Pons (tissue), 1 donor: ENCODE measurements at regions not wholly inside any gene's neighbourhood (a gene's known extent, or its start where the extent isn't known, plus 50 kb on each side); places are given as distances from the start of the nearest gene placed in this dataset.
"Not testable (repeated sequence)": the region's sequence is repeated elsewhere in the genome, so short reads cannot be mapped to it uniquely, and the experiment has no call there.

Experiments used
- DNase-seq: peaks from one replicate; pipeline ENCODE4 v3.0.0-alpha.2; 2016; ENCODE audit warnings: low spot score

DNA sequence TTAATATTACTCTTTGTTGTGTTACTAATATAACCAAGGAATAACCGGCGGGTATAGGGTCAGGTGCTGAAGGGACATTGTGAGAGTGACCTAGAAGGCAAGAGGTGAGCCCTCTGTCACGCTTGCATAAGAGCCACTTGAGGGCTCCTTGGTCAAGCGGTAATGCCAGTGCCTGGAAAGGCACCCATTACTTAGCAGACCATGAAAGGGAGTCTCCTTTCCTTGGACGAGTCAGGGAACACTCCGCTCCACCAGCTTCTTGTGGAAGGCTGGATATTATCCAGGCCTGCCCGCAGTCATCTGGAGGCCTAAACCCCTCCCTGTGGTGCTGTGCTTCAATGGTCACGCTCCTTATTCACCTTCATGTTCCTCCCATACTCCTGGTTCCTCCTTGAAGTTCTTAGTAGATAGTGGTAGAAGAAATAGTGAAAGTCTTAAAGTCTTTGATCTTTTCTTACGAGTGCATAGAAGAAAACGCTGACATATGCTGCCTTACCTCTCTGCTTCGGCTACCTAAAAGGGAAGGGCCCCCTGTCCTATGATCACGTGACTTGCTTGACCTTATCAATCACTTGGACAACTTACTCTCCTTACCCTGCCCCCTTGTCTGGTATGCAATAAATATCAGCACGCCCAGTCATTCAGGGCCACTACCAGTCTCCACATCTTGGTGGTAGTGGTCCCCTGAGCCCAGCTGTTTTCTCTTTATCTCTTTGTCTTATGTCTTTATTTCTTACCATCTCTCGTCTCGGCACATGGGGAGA, 59.6 kb upstream of the DMRTB1 start:
- not testable (repeated sequence) for DNase-seq

DNA sequence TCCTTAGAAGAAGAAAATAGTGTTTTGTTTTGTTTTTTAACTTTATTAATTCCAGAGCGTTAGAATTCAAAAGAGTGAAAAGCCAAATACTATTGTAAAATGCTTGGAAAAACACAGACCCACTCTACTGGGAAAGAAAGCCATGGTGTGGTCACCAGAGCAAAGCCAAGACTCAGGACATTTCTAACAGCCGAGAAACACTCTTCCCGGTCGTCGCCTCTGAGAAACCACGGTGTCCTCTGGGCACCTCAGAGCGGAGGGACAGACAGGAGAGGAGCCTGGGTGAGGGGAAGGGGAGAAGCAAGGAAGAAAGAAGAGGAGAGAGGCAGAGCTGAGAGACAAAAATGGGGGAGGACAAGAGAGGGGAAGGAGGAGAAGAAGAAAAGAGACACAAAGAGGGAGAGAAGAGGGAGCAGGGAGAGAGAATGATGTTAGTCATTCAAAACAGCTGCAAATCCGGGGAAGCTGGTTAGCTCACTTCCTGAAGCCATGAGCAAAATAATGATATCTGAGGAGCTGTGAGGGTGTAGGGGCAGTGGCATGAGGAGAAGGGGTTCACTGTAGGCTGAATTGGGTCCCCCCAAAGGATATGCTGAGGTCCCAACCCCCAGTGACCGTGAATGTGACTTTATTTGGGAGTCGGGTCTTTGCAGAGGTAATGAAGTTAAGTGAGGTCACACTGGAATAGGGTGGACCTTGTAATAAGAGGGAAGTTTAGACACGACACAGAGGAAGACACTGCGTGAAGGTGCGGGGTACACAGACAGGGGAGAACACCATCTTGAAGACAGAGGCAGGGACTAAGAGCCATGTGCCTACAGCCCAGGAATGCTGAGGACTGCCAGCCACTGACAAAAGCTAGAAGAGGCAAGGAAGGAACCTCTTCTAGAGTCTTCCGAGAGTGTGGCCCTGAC, 58.2 kb upstream of the DMRTB1 start:
- DNase-seq: no peak

DNA sequence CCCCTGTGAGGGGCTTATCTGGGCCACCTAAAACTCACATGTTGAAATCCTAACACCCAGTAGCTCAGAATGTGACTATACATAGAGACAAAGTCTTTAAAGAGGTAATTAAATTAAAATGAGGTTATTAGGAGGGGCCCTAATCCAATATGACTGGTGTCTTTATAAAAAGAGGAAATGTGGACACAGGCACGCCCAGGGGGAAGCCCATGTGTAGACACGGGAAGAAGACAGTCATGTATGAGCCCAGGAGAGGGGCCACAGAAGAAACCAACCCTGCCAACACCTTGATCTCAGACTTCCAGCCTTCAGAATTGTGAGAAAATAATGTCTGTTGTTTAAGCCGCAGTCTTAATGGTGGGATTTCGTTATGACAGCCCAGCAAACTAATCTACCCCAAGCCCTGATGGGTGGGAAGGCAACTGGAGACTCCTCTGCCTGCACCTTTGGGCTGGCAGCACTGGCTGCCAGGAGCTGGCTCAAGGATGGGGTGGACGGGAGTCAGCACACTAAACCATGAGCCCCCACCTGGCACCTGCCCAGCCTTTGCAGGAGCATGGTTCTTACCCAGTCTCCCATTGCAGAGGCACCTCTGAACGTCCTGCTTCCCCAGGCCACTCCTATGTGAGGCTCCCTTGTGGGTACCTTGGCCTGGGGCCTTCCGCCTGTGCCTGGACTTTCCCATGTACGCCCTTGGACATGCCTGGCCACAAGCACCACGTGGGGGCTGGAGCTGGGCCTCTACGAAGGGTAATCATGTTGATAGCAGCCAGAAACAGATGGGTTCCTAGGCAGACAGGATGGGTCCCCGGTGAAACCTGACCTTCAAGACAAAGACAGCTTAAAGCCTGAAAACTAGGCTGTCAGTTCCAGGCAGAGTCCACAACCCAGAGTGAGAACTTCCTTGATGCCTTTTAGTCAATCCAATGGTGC, 57.1 kb upstream of the DMRTB1 start:
- DNase-seq: no peak

DNA sequence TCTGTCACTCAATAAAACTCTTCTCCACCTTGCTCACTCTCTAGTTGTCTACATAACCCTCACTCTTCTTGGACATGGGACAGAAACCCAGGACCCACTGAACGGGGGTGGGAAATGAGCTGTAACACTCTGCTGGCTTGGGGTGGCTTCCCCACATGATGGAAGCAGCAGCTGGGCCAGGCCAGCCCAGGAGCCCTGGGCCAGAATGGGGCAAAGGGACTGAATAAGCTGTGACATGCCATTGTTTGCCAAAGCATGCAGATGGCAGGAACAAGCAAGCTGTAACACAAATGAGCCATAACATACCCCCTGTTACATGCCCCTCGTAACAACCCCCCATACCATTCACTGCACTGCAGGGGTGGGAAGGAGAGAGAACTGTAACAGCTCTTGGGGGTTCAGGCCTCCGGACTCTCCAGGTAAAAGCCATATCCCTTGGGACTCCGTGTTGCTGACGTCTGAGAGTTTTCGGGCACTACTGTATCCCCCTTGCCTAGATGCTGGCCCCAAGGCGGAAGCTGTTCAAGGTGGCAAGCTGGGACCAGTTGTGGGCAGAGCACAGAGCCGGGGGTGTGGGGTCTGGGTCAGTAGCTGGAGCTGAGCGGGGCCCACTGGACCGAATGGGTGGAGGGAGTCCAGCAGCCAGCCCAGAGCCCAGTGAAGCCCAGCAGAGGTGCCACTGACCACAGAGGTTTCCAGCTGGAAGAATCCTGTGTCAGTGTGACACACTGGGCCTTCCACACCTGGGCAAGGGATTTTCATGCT, 56.1 kb upstream of the DMRTB1 start:
- no peak for DNase-seq

DNA sequence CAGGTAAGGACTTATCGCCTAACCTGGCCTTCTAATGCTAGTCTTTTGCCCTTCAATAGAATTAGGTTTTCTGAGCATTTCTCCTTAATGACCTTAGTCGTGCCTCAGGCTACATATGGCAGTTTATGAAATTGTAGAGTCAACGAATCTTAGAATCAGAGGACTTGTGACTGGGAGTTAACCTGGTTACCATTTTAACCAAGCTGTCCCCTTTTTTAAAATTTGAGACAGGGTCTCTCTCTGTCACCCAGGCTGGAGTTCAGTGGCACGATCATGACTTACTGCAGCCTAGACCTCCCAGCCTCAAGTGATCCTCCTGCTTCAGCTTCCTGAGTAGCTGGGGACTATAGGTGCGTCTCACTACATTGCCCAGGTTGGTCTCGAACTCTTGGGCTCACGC, 53.5 kb upstream of the DMRTB1 start:
- DNase-seq: no peak

DNA sequence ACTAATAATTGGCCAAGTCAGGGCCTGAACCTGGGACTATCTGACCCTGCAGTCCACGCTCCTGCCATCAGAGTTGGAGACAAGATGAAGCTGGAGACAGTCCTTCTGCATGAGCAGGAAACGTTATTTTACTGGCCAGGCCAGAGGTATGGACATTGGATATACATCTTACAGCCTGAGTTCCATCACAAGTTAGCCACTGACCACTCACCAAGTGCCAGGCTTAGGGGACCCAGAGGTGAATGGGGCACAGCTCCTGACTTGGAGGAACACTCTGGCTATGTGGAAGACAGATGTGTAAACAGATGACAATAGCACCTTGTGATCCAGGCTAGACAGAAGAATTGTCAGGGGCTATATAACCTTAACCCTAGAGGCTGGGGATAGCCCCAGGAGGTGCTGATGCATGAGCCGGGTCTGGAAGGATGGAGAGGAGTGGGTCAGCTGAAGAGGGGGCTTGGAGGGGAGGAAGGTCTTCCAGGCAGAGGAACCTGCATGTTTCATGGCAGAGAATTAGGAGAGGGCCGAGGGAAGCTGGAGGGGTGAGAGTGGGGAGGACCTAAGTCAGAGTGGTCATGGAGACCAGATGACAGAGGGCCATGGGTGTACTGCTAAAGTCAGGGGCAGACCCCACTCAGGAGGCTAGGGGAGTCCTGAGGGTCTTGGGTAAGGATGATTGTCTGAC, 52.5 kb upstream of the DMRTB1 start:
- DNase-seq: no peak

- no peak for DNase-seq
Measured at GRCh38 chr1:53408013-53408754, 51.0 kb upstream of the DMRTB1 start.

DNA sequence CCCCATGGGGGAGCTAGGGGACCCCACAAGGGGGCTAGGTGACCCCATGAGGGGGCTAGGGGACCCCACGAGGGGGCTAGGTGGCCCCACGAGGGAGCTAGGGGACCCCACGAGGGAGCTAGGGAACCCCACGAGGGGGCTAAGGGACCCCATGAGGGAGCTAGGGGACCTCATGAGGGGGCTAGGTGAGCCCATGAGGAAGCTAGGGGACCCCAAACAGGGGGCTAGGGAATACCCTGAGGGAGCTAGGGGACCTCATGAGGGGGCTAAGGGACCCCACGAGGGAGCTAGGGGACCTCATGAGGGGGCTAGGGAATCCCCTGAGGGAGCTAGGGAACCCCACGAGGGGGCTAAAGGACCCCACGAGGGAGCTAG, 50.5 kb upstream of the DMRTB1 start:
- DNase-seq: no peak

DNA sequence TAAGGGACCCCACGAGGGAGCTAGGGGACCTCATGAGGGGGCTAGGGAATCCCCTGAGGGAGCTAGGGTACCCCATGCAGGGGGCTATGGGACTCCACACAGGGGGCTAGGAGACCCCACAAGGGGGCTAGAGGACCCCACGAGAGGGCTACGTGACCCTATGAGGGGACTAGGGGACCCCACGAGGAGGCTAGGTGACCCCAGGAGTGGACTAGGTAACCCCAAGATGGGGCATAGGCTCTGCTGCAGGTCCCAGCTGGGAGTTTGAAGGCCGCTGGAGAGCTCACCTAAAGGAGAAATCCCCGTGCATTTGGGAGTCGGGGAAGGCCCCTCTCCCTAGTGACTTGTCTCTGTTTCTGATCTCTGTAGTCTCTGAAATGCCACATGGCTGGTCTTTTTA, 50.0 kb upstream of the DMRTB1 start:
- no peak for DNase-seq
